H1 (cell line): ENCODE measurements at regions not wholly inside any gene's neighbourhood (a gene's known extent, or its start where the extent isn't known, plus 50 kb on each side); places are given as distances from the start of the nearest gene placed in this dataset.

Source experiments
- CTCF ChIA-PET: fragments of 300-600 bp; sonication (Branson Sonifier 250); formaldehyde crosslinking; loops from one replicate; lab custom pipeline; 2021; ENCODE audit not compliant: partially characterized antibody; lab: Charles Lee
- POLR2A ChIA-PET: fragments of 300-600 bp; sonication (Branson Sonifier 250); formaldehyde crosslinking; loops from one replicate; lab custom pipeline; 2021; ENCODE audit warnings: inconsistent platforms; ENCODE audit not compliant: partially characterized antibody; lab: Charles Lee
- DNase-seq, 2 experiments: peaks; one replicate each; pipeline versions ENCODE4 v3.0.0 to v3.0.0-alpha.2; 2010 to 2022; ENCODE audit warnings: low spot score in 2 of 2, low read depth in 1 of 2, mixed read lengths in 1 of 2
- FAIRE-seq: peaks from 2 replicates; lab custom pipeline; 2011; peaks lifted over from hg19 to GRCh38; lab: Jason Lieb, UNC
- H2AFZ ChIP-seq: 2 replicates; pipeline ENCODE4 v1.8.1; 2012; ENCODE audit warnings: low read length, inconsistent platforms
- H2AK5ac ChIP-seq: 2 replicates; pipeline ENCODE4 v1.6.1; 2013; ENCODE audit warnings: low read depth, low read length
- H2BK120ac ChIP-seq: replicated peaks from 2 replicates; pipeline ENCODE3; 2013; ENCODE audit warnings: low read depth, low read length, inconsistent platforms
- H2BK12ac ChIP-seq: 2 replicates; pipeline ENCODE4 v1.6.1; 2013; ENCODE audit warnings: low read depth, low read length
- H2BK15ac ChIP-seq: 2 replicates; pipeline ENCODE4 v1.6.1; 2013; ENCODE audit warnings: low read length
- H2BK20ac ChIP-seq: 2 replicates; pipeline ENCODE4 v1.6.1; 2013; ENCODE audit warnings: low read length
- H2BK5ac ChIP-seq: 2 replicates; pipeline ENCODE4 v1.6.1; 2013; ENCODE audit warnings: low read depth, low read length
- H3K14ac ChIP-seq: 2 replicates; pipeline ENCODE4 v1.6.1; 2013; ENCODE audit warnings: inconsistent platforms; ENCODE audit not compliant: insufficient read length
- H3K18ac ChIP-seq: 2 replicates; pipeline ENCODE4 v1.6.1; 2013; ENCODE audit warnings: low read length; ENCODE audit errors: extremely low read depth
- H3K23ac ChIP-seq: 2 replicates; pipeline ENCODE4 v1.6.1; 2013; ENCODE audit warnings: inconsistent platforms; ENCODE audit not compliant: insufficient read length
- H3K23me2 ChIP-seq: 2 replicates; pipeline ENCODE4 v1.6.1; 2013; ENCODE audit warnings: low read depth, low read length
- H3K27ac ChIP-seq: 2 replicates; pipeline ENCODE4 v1.6.1; 2011; ENCODE audit warnings: low read depth, low read length, inconsistent platforms
- H3K27me3 ChIP-seq, 4 experiments: replicated peaks in 1 of 4; 1 replicate in 1 of 4; 2 replicates in 3 of 4; pipeline versions ENCODE4 v1.6.1 to v1.8.1; 2011 to 2013; ENCODE audit warnings: low read length in 3 of 4, mild to moderate bottlenecking in 3 of 4, inconsistent platforms in 2 of 4, mixed read lengths in 2 of 4, moderate library complexity in 1 of 4; ENCODE audit not compliant: control insufficient read depth in 3 of 4, insufficient read depth in 3 of 4; ENCODE audit errors: extremely low read depth in 1 of 4
- H3K36me3 ChIP-seq, 4 experiments: 2 replicates each; pipeline versions ENCODE4 v1.6.1 to v1.8.1; 2011 to 2013; ENCODE audit warnings: mild to moderate bottlenecking in 4 of 4, low read length in 3 of 4, moderate library complexity in 2 of 4, control low read depth in 1 of 4, inconsistent platforms in 1 of 4; ENCODE audit not compliant: insufficient read depth in 4 of 4, control insufficient read depth in 2 of 4
- H3K4ac ChIP-seq: replicated peaks from 2 replicates; pipeline ENCODE3; 2013; ENCODE audit warnings: low read length, low read depth, mixed read lengths, inconsistent platforms; ENCODE audit not compliant: insufficient read length
- H3K4me1 ChIP-seq, 4 experiments: replicated peaks in 1 of 4; 1 replicate in 1 of 4; 2 replicates in 3 of 4; pipeline versions ENCODE4 v1.6.1 to v1.8.1; 2011 to 2013; ENCODE audit warnings: low read length in 3 of 4, inconsistent platforms in 2 of 4, mixed read lengths in 1 of 4; ENCODE audit not compliant: insufficient read depth in 4 of 4, control insufficient read depth in 3 of 4
- H3K4me2 ChIP-seq, 2 experiments: 2 replicates each; pipeline versions ENCODE4 v1.6.1 to v1.8.1; 2011 to 2013; ENCODE audit warnings: low read depth in 2 of 2, low read length in 2 of 2, control low read depth in 1 of 2, inconsistent platforms in 1 of 2, mild to moderate bottlenecking in 1 of 2; ENCODE audit not compliant: insufficient read depth in 1 of 2
- H3K4me3 ChIP-seq, 4 experiments: fragments of 200-600, 300-600 bp in 1 of 4; sonication (generic), shearing (Covaris generic), sonication (Bioruptor Twin) in 1 of 4; 2 replicates each; pipeline versions ENCODE4 v1.5.1 to v1.8.1; 2011 to 2016; ENCODE audit warnings: low read length in 4 of 4, low read depth in 3 of 4, control low read depth in 2 of 4, inconsistent platforms in 2 of 4, mild to moderate bottlenecking in 2 of 4, mixed read lengths in 1 of 4, moderate library complexity in 1 of 4; ENCODE audit not compliant: insufficient read depth in 2 of 4; ENCODE audit errors: extremely low read depth in 1 of 4
- H3K56ac ChIP-seq: replicated peaks from 2 replicates; pipeline ENCODE3; 2013; ENCODE audit warnings: low read depth, mild to moderate bottlenecking, mixed read lengths, low read length, inconsistent platforms; ENCODE audit not compliant: insufficient read length
- H3K79me1 ChIP-seq: 2 replicates; pipeline ENCODE4 v1.6.1; 2013; ENCODE audit warnings: low read depth, low read length, control low read depth
- H3K79me2 ChIP-seq, 2 experiments: 2 replicates each; pipeline versions ENCODE4 v1.6.1 to v1.8.1; 2012 to 2013; ENCODE audit warnings: low read length in 2 of 2, mild to moderate bottlenecking in 2 of 2, inconsistent platforms in 1 of 2; ENCODE audit not compliant: insufficient read depth in 2 of 2, control insufficient read depth in 1 of 2
- H3K9ac ChIP-seq, 4 experiments: replicated peaks in 1 of 4; 1 replicate in 1 of 4; 2 replicates in 3 of 4; pipeline versions ENCODE4 v1.6.1 to v1.8.1; 2011 to 2013; ENCODE audit warnings: low read depth in 3 of 4, low read length in 3 of 4, control low read depth in 2 of 4, mild to moderate bottlenecking in 2 of 4, moderate library complexity in 2 of 4, inconsistent platforms in 1 of 4; ENCODE audit errors: extremely low read depth in 1 of 4
- H3K9me3 ChIP-seq, 2 experiments: 2 replicates each; pipeline versions ENCODE4 v1.6.1 to v1.8.1; 2012 to 2013; ENCODE audit warnings: mild to moderate bottlenecking in 2 of 2, moderate library complexity in 2 of 2, control low read depth in 1 of 2, inconsistent platforms in 1 of 2, low read depth in 1 of 2, low read length in 1 of 2, mixed read lengths in 1 of 2; ENCODE audit not compliant: insufficient read depth in 2 of 2
- H4K20me1 ChIP-seq, 2 experiments: replicated peaks in 1 of 2; 2 replicates each; pipeline versions ENCODE3 to v1.8.1; 2011 to 2013; ENCODE audit warnings: inconsistent platforms in 2 of 2, low read length in 2 of 2, mild to moderate bottlenecking in 1 of 2; ENCODE audit not compliant: insufficient read depth in 2 of 2, control insufficient read depth in 1 of 2
- H4K5ac ChIP-seq: 2 replicates; pipeline ENCODE4 v1.6.1; 2013; ENCODE audit warnings: low read length, low read depth, mixed read lengths, inconsistent platforms; ENCODE audit not compliant: insufficient read length
- H4K8ac ChIP-seq: 2 replicates; pipeline ENCODE4 v1.8.0; 2013; ENCODE audit warnings: mild to moderate bottlenecking, moderate library complexity, low read length, inconsistent platforms; ENCODE audit not compliant: insufficient read depth; ENCODE audit errors: extremely low read depth
- H4K91ac ChIP-seq: replicated peaks from 2 replicates; pipeline ENCODE3; 2013; ENCODE audit warnings: low read length, mixed read lengths, inconsistent platforms; ENCODE audit not compliant: insufficient read length
- CBX8 ChIP-seq: fragments of 300-800, 300-1000 bp; sonication (generic); IDR thresholded peaks from 2 replicates; pipeline ENCODE4 v1.7.1; 2016; ENCODE audit warnings: low read depth, low read length, borderline replicate concordance
- CREB1 ChIP-seq: IDR thresholded peaks from 2 replicates; pipeline ENCODE4 v1.6.1; 2012; ENCODE audit warnings: inconsistent platforms
- CTCF ChIP-seq, 3 experiments: IDR thresholded peaks; 1 replicate in 2 of 3; 2 replicates in 1 of 3; pipeline versions ENCODE4 v1.5.1 to v1.6.1; 2011; ENCODE audit warnings: low read length in 3 of 3, mild to moderate bottlenecking in 3 of 3, inconsistent platforms in 2 of 3, low read depth in 1 of 3, moderate library complexity in 1 of 3; ENCODE audit not compliant: insufficient read depth in 1 of 3; ENCODE audit errors: control extremely low read depth in 1 of 3
- E2F6 ChIP-seq: IDR thresholded peaks from 2 replicates; pipeline ENCODE4 v1.6.1; 2012; ENCODE audit warnings: inconsistent platforms
- HDAC2 ChIP-seq, 2 experiments: fragments of 300-600 bp in 1 of 2; sonication (generic) in 1 of 2; IDR thresholded peaks; 2 replicates each; pipeline ENCODE4 v1.6.1; 2011 to 2012; ENCODE audit warnings: low read depth in 2 of 2, low read length in 2 of 2, mild to moderate bottlenecking in 2 of 2, moderate library complexity in 2 of 2, borderline replicate concordance in 1 of 2, inconsistent platforms in 1 of 2
- RXRA ChIP-seq: IDR thresholded peaks from 2 replicates; pipeline ENCODE4 v1.6.1; 2011; ENCODE audit warnings: low read depth, mild to moderate bottlenecking, low read length, moderate library complexity; ENCODE audit not compliant: insufficient read depth
- SIRT6 ChIP-seq: IDR thresholded peaks from one replicate; pipeline ENCODE4 v1.7.1; 2012; ENCODE audit warnings: low read length, inconsistent platforms
- TAF7 ChIP-seq: optimal IDR thresholded peaks from 2 replicates; pipeline ENCODE3; 2011; ENCODE audit warnings: low read depth, mild to moderate bottlenecking, inconsistent platforms, low read length, moderate library complexity, borderline replicate concordance
- USF2 ChIP-seq: IDR thresholded peaks from 2 replicates; pipeline ENCODE4 v1.6.1; 2011; ENCODE audit warnings: low read length, improper control_type of control experiment
- YY1 ChIP-seq: IDR thresholded peaks from 2 replicates; pipeline ENCODE4 v1.6.1; 2011; ENCODE audit warnings: low read depth, mild to moderate bottlenecking, low read length
- WGBS, 2 experiments: shearing (Covaris generic) in 1 of 2; methylation state at CpG; one replicate each; pipeline versions ENCODE4 v1.1.6 to v1.1.7; 2013 to 2015; ENCODE audit warnings: low lambda C conversion rate in 2 of 2, mixed read lengths in 2 of 2, inconsistent platforms in 1 of 2, low coverage in 1 of 2, missing lambda C conversion rate in 1 of 2; ENCODE audit not compliant: insufficient replicate concordance in 2 of 2, insufficient coverage in 1 of 2, insufficient read length in 1 of 2; ENCODE audit errors: extremely low coverage in 1 of 2, missing lambda C conversion rate in 1 of 2; 5-methylcytosine and 5-hydroxymethylcytosine counted together

GRCh38 chr10:78288663-78289062 is 255.0 kb downstream of the RPS24 start:
- Histone ChIP-seq H3K27me3 (peaks cover 0 to 4% (median 0%) of the 10 kb centered on the region in 4 experiments; a peak in 1 of 7 replicates), H3K14ac (no peak overlapping the region), H3K79me1 (no peaks in the 10 kb centered on the region), H3K23ac (no peak overlapping the region), H3K23me2 (no peaks in the 10 kb centered on the region; the same call in 1 of the 2 replicates), H2AK5ac (no peak overlapping the region), H2BK12ac (no peak overlapping the region), H3K9me3 (no peaks in the 10 kb centered on the region), H3K4ac (no peak overlapping the region), H3K56ac (no peak overlapping the region), H3K4me2 (no peak overlapping the region), H2BK20ac (no peak overlapping the region), H3K36me3 (no peaks in the 10 kb centered on the region), H4K20me1 (peaks cover 0 to 1% of the 10 kb centered on the region in 2 experiments), H4K91ac (no peak overlapping the region), H2AFZ (no peak overlapping the region), H3K18ac (no peak overlapping the region), H2BK5ac (no peak overlapping the region), H4K5ac (no peak overlapping the region), H3K9ac (no peak overlapping the region), H3K79me2 (no peaks in the 10 kb centered on the region), H2BK120ac (no peak overlapping the region), H2BK15ac (no peak overlapping the region), H4K8ac (no peak overlapping the region), H3K4me1 (peaks cover 3 to 12% (median 7%) of the 10 kb centered on the region in 4 experiments; a peak in 5 of 7 replicates), H3K4me3 (no peak overlapping the region), H3K27ac (no peak overlapping the region)
- WGBS, 2 experiments = 97% methylated on average over 3 of the region's 3 CpGs; no CpG with 5 or more reads in 1 of the 2 experiments
- POLR2A ChIA-PET = no interaction called here
- no peak for DNase-seq
- FAIRE-seq = no peak
- CTCF ChIA-PET = interaction anchor here (0.7 to 6.2 kb wide), 7 partner anchors 14 to 226 kb away, joined by 3 to 55 read pairs (median 4); no protein-coding TSS in a partner anchor
- TF ChIP-seq CTCF (IDR thresholded peaks at IDR 0.05; ENCODE audit: control extremely low read depth in 1 of 3, insufficient read depth in 1 of 3, low read depth in 1 of 3, low read length in 3 of 3) (no peak), RXRA (no peak), CBX8 (no peak), HDAC2 (IDR thresholded peaks at IDR 0.05; ENCODE audit: borderline replicate concordance in 1 of 2, low read depth in 2 of 2, low read length in 2 of 2) (no peak), E2F6 (no peak), USF2 (no peak), TAF7 (no peak), CREB1 (no peak), SIRT6 (no peak), YY1 (no peak)
